GM23338 (cell line): ENCODE measurements at regions not wholly inside any gene's neighbourhood (a gene's known extent, or its start where the extent isn't known, plus 50 kb on each side); places are given as distances from the start of the nearest gene placed in this dataset.

Experiments used
- CREB1 ChIP-seq: fragments of 250-450 bp; sonication (Bioruptor Pico); IDR thresholded peaks from 2 replicates; pipeline ENCODE4 v1.5.0; 2020; ENCODE audit warnings: low read depth, mild to moderate bottlenecking, moderate library complexity
- CTCF ChIP-seq, 2 experiments: fragments of 200-600 bp in 1 of 2; sonication (generic) in 1 of 2; conservative IDR thresholded peaks; 2 replicates each; pipeline versions ENCODE4 v1.5.1 to v1.6.1; 2016 to 2017; ENCODE audit warnings: antibody characterized with exemption in 2 of 2, low read depth in 2 of 2, mild to moderate bottlenecking in 2 of 2, moderate library complexity in 1 of 2
- ETS1 ChIP-seq: IDR thresholded peaks from 2 replicates; pipeline ENCODE4 v1.6.1; 2016; ENCODE audit warnings: antibody characterized with exemption
- EZH2 ChIP-seq: fragments of 200-600 bp; sonication (generic); IDR thresholded peaks from one replicate; pipeline ENCODE4 v1.8.0; 2017; ENCODE audit warnings: antibody characterized with exemption, mild to moderate bottlenecking, low read depth; ENCODE audit not compliant: unreplicated experiment
- EZH2phosphoT487 ChIP-seq: fragments of 200-600 bp; sonication (generic); IDR thresholded peaks from one replicate; pipeline ENCODE4 v1.8.1; 2018; ENCODE audit warnings: antibody characterized with exemption; ENCODE audit not compliant: unreplicated experiment
- JUNB ChIP-seq: IDR thresholded peaks from one replicate; pipeline ENCODE4 v1.6.1; 2016; ENCODE audit warnings: antibody characterized with exemption; ENCODE audit not compliant: unreplicated experiment
- NANOG ChIP-seq: IDR thresholded peaks from 2 replicates; pipeline ENCODE4 v1.6.1; 2016; ENCODE audit warnings: antibody characterized with exemption, borderline replicate concordance
- POLR2AphosphoS5 ChIP-seq: IDR thresholded peaks from 2 replicates; pipeline ENCODE4 v1.6.1; 2016; ENCODE audit warnings: antibody characterized with exemption, low read depth
- REST ChIP-seq: IDR thresholded peaks from one replicate; pipeline ENCODE4 v1.6.1; 2018; ENCODE audit warnings: antibody characterized with exemption; ENCODE audit not compliant: unreplicated experiment
- STAT1 ChIP-seq: IDR thresholded peaks from one replicate; pipeline ENCODE4 v1.6.1; 2016; ENCODE audit warnings: antibody characterized with exemption; ENCODE audit not compliant: unreplicated experiment
- ZNF114 ChIP-seq: fragments of 250-450 bp; sonication (Bioruptor Pico); IDR thresholded peaks from 2 replicates; pipeline ENCODE4 v1.5.0; 2020; ENCODE audit warnings: mild to moderate bottlenecking, moderate library complexity
- ZNF331 ChIP-seq: fragments of 250-450 bp; sonication (Bioruptor Pico); IDR thresholded peaks from 2 replicates; pipeline ENCODE4 v1.5.0; 2020; ENCODE audit warnings: low read depth, mild to moderate bottlenecking, moderate library complexity

- TF ChIP-seq CTCF (conservative IDR thresholded peaks at IDR 0.05; ENCODE audit: low read depth in 2 of 2) (no peak), POLR2AphosphoS5 (no peak), EZH2phosphoT487 (no peak), REST (no peak), CREB1 (CRISPR knock-in tag) (no peak), EZH2 (no peak), ETS1 (no peak), ZNF114 (no peak), NANOG (no peak), STAT1 (no peak), JUNB (no peak), ZNF331 (CRISPR knock-in tag) (no peak)
These were observed 207.0 kb downstream of the RBM19 start for GRCh38 chr12:113759135-113759534.
